SK-N-SH (cell line): ENCODE measurements at regions not wholly inside any gene's neighbourhood (a gene's known extent, or its start where the extent isn't known, plus 50 kb on each side); places are given as distances from the start of the nearest gene placed in this dataset.

Experiments used
- CTCF ChIA-PET: fragments of 300-600, 350-600 bp; formaldehyde crosslinking; extraction: SDS; loops from one replicate; lab custom pipeline; 2021; lab: Yijun Ruan, JAX
- POLR2A ChIA-PET: fragments of 350-600 bp; sonication (Branson Sonifier 250); formaldehyde crosslinking; extraction: SDS; loops from one replicate; lab custom pipeline; 2020; ENCODE audit warnings: antibody characterized with exemption, inconsistent platforms; lab: Yijun Ruan, JAX
- DNase-seq: peaks from one replicate; pipeline ENCODE4 v3.0.0; 2012
- H2AFZ ChIP-seq: fragments of 200-600 bp; sonication (generic); 2 replicates; pipeline ENCODE4 v1.8.1; 2016; ENCODE audit warnings: antibody characterized with exemption, mild to moderate bottlenecking, low read depth
- H3F3A ChIP-seq: fragments of 200-600 bp; sonication (generic); replicated peaks from 2 replicates; pipeline ENCODE3; 2016; ENCODE audit warnings: antibody characterized with exemption, mild to moderate bottlenecking; ENCODE audit not compliant: insufficient read depth
- H3K27ac ChIP-seq, 2 experiments: fragments of 200-500 bp in 1 of 2; fragments of 200-600 bp in 1 of 2; sonication (Bioruptor generic) in 1 of 2; sonication (generic), shearing (Covaris generic) in 1 of 2; 2 replicates each; pipeline versions ENCODE4 v1.5.1 to v1.6.1; 2014 to 2016; ENCODE audit warnings: low read depth in 2 of 2, inconsistent platforms in 1 of 2, low read length in 1 of 2, mild to moderate bottlenecking in 1 of 2, mixed read lengths in 1 of 2
- H3K27me3 ChIP-seq: fragments of 200-600 bp; sonication (generic), shearing (Covaris generic); 2 replicates; pipeline ENCODE4 v1.6.1; 2016; ENCODE audit warnings: mixed run types; ENCODE audit not compliant: insufficient read depth
- H3K36me3 ChIP-seq, 2 experiments: fragments of 200-500 bp in 1 of 2; fragments of 200-600 bp in 1 of 2; sonication (Bioruptor generic) in 1 of 2; sonication (generic) in 1 of 2; replicated peaks in 1 of 2; 2 replicates each; pipeline versions ENCODE3 to v1.5.1; 2014 to 2016; ENCODE audit warnings: low read length in 1 of 2, mild to moderate bottlenecking in 1 of 2; ENCODE audit not compliant: insufficient read depth in 2 of 2, control insufficient read depth in 1 of 2
- H3K4me1 ChIP-seq, 2 experiments: fragments of 200-500 bp in 1 of 2; fragments of 200-600 bp in 1 of 2; sonication (Bioruptor generic) in 1 of 2; sonication (generic), shearing (Covaris generic) in 1 of 2; 2 replicates each; pipeline versions ENCODE4 v1.5.1 to v1.6.1; 2014 to 2016; ENCODE audit warnings: low read depth in 1 of 2, low read length in 1 of 2, mixed run types in 1 of 2; ENCODE audit not compliant: insufficient read depth in 2 of 2, control insufficient read depth in 1 of 2
- H3K4me2 ChIP-seq: fragments of 200-600 bp; sonication (generic), shearing (Covaris generic); 2 replicates; pipeline ENCODE4 v1.6.1; 2017; ENCODE audit warnings: mixed run types
- H3K4me3 ChIP-seq, 2 experiments: fragments of 200-500 bp in 1 of 2; fragments of 200-600 bp in 1 of 2; sonication (Bioruptor generic) in 1 of 2; sonication (generic), shearing (Covaris generic) in 1 of 2; 2 replicates each; pipeline versions ENCODE4 v1.5.1 to v1.8.1; 2014 to 2016; ENCODE audit warnings: low read depth in 2 of 2, inconsistent platforms in 1 of 2, low read length in 1 of 2, mild to moderate bottlenecking in 1 of 2, mixed read lengths in 1 of 2, moderate library complexity in 1 of 2
- H3K79me2 ChIP-seq: fragments of 200-600 bp; sonication (generic); 2 replicates; pipeline ENCODE4 v1.8.1; 2017; ENCODE audit warnings: mild to moderate bottlenecking; ENCODE audit not compliant: insufficient read depth
- H3K9ac ChIP-seq: fragments of 200-600 bp; sonication (generic); 2 replicates; pipeline ENCODE4 v1.6.1; 2017; ENCODE audit warnings: mixed run types
- H3K9me2 ChIP-seq: fragments of 200-600 bp; sonication (generic); 2 replicates; pipeline ENCODE4 v1.6.1; 2017; ENCODE audit warnings: mixed run types
- H3K9me3 ChIP-seq: fragments of 200-600 bp; sonication (generic); 2 replicates; pipeline ENCODE4 v1.6.1; 2017; ENCODE audit warnings: mixed run types, mild to moderate bottlenecking, moderate library complexity
- H4K20me1 ChIP-seq: fragments of 200-600 bp; sonication (generic); 2 replicates; pipeline ENCODE4 v1.6.1; 2017; ENCODE audit warnings: mild to moderate bottlenecking, mixed run types; ENCODE audit not compliant: insufficient read depth
- CHD2 ChIP-seq: fragments of 150-350 bp; IDR thresholded peaks from 2 replicates; pipeline ENCODE4 v1.6.1; 2018; ENCODE audit warnings: low read length; ENCODE audit not compliant: partially characterized antibody
- EP300 ChIP-seq, 2 experiments: IDR thresholded peaks; 2 replicates each; pipeline versions ENCODE4 v1.4.0 to v1.6.1; 2012; ENCODE audit warnings: borderline replicate concordance in 1 of 2, low read depth in 1 of 2, low read length in 1 of 2
- EZH2phosphoT487 ChIP-seq: fragments of 200-600 bp; sonication (generic); IDR thresholded peaks from 2 replicates; pipeline ENCODE4 v1.6.1; 2017; ENCODE audit warnings: low read depth, mixed run types, mild to moderate bottlenecking, antibody characterized with exemption, moderate library complexity, borderline replicate concordance
- FOXJ3 ChIP-seq: sonication (generic); formaldehyde crosslinking; IDR thresholded peaks from 2 replicates; pipeline ENCODE4 v1.5.1; 2020; ENCODE audit warnings: mild to moderate bottlenecking, missing genetic modification reagents
- GABPA ChIP-seq: IDR thresholded peaks from 2 replicates; pipeline ENCODE4 v1.4.0; 2012; ENCODE audit warnings: low read depth, mild to moderate bottlenecking
- GATA2 ChIP-seq: sonication (generic); formaldehyde crosslinking; IDR thresholded peaks from 2 replicates; pipeline ENCODE4 v1.5.0; 2020; ENCODE audit warnings: mild to moderate bottlenecking, missing genetic modification reagents
- JUND ChIP-seq: IDR thresholded peaks from 2 replicates; pipeline ENCODE4 v1.4.0; 2012
- MXI1 ChIP-seq: IDR thresholded peaks from 2 replicates; pipeline ENCODE4 v1.6.1; 2012; ENCODE audit warnings: mild to moderate bottlenecking, low read depth, low read length, improper control_type of control experiment
- NFIC ChIP-seq: IDR thresholded peaks from 2 replicates; pipeline ENCODE4 v1.4.0; 2012; ENCODE audit warnings: borderline replicate concordance
- POLR2AphosphoS5 ChIP-seq: IDR thresholded peaks from 2 replicates; pipeline ENCODE4 v1.6.1; 2012; ENCODE audit warnings: low read depth, low read length
- RCOR1 ChIP-seq: fragments of 150-350 bp; IDR thresholded peaks from 2 replicates; pipeline ENCODE4 v1.6.1; 2017; ENCODE audit warnings: antibody characterized with exemption, low read length
- RXRA ChIP-seq: IDR thresholded peaks from 2 replicates; pipeline ENCODE4 v1.4.0; 2012; ENCODE audit warnings: low read depth, mild to moderate bottlenecking, borderline replicate concordance
- SIN3A ChIP-seq: IDR thresholded peaks from 2 replicates; pipeline ENCODE4 v1.6.1; 2012; ENCODE audit warnings: low read depth, mild to moderate bottlenecking, low read length, moderate library complexity, borderline replicate concordance
- TAF1 ChIP-seq: IDR thresholded peaks from 2 replicates; pipeline ENCODE4 v1.6.1; 2012; ENCODE audit warnings: low read depth, mild to moderate bottlenecking, low read length, moderate library complexity, borderline replicate concordance
- TCF12 ChIP-seq: IDR thresholded peaks from 2 replicates; pipeline ENCODE4 v1.4.0; 2012
- TEAD4 ChIP-seq: IDR thresholded peaks from 2 replicates; pipeline ENCODE4 v1.4.0; 2012; ENCODE audit warnings: mild to moderate bottlenecking, borderline replicate concordance; ENCODE audit not compliant: insufficient read depth
- WGBS: methylation state at CpG from one replicate; pipeline ENCODE4 v1.1.6; 2017; ENCODE audit warnings: low lambda C conversion rate; 5-methylcytosine and 5-hydroxymethylcytosine counted together
- TF ChIP-seq, protein P1 (sequence below): IDR thresholded peaks from 2 replicates; pipeline ENCODE4 v1.6.1; 2012; ENCODE audit warnings: mild to moderate bottlenecking, low read depth, low read length, moderate library complexity

DNA sequence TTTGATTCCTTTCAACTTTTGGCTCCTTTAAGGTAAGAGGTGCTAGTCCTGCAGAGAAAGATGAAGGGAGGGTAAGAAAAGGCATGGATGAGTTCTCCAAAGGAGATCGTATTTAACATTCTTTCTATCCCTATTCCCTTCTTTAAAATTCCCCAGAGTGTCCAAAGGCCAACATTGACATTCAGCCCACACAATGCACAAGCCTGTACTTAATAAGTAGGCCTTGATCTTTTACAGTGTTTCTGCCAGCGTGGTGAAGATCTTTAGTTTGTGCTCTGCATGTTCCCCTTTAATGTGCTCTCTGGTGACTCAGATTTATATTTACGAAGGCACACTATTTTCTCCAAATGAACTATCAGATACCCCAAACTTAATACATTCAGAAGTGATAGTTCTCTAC, 582.5 kb upstream of the RGS18 start (continued):
- TF ChIP-seq, protein P1, sequence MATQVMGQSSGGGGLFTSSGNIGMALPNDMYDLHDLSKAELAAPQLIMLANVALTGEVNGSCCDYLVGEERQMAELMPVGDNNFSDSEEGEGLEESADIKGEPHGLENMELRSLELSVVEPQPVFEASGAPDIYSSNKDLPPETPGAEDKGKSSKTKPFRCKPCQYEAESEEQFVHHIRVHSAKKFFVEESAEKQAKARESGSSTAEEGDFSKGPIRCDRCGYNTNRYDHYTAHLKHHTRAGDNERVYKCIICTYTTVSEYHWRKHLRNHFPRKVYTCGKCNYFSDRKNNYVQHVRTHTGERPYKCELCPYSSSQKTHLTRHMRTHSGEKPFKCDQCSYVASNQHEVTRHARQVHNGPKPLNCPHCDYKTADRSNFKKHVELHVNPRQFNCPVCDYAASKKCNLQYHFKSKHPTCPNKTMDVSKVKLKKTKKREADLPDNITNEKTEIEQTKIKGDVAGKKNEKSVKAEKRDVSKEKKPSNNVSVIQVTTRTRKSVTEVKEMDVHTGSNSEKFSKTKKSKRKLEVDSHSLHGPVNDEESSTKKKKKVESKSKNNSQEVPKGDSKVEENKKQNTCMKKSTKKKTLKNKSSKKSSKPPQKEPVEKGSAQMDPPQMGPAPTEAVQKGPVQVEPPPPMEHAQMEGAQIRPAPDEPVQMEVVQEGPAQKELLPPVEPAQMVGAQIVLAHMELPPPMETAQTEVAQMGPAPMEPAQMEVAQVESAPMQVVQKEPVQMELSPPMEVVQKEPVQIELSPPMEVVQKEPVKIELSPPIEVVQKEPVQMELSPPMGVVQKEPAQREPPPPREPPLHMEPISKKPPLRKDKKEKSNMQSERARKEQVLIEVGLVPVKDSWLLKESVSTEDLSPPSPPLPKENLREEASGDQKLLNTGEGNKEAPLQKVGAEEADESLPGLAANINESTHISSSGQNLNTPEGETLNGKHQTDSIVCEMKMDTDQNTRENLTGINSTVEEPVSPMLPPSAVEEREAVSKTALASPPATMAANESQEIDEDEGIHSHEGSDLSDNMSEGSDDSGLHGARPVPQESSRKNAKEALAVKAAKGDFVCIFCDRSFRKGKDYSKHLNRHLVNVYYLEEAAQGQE = no peak

DNA sequence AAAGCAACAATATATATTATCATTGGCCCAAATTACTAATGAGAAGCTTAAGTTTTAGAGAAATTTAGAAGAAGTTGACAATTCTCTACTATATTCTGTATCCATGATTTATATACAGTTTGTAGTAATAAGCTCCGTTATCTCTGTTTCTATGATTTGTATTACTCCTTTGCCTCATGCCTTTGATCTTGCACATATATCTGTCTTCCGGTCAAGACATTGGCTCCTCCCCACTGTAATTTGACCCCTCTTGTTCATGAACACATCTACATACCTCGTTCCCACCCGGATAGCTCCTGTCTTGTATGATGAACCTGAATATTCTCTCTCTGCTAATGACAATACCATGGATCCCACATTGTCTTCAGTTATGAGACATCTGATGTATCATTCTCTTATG, 581.0 kb upstream of the RGS18 start:
- ChIA-PET POLR2A (no interaction called here), CTCF (no interaction called here)
- no peaks in the 10 kb centered on the region for H3K36me3 ChIP-seq
- H3K27ac ChIP-seq = no peak overlapping the region
- no peaks in the 10 kb centered on the region for H3K79me2 ChIP-seq
- no peak overlapping the region for H3K9ac ChIP-seq
- H3K4me1 ChIP-seq = no peaks in the 10 kb centered on the region
- H4K20me1 ChIP-seq = no peaks in the 10 kb centered on the region
- no peaks in the 10 kb centered on the region for H3K9me2 ChIP-seq
- H3K4me3 ChIP-seq = no peak overlapping the region
- 0 out of 2 replicates have a peak, but pooled peaks cover 6% of the 10 kb centered on the region for H3K27me3 ChIP-seq
- 24% methylated on average over 4 of the region's 4 CpGs for WGBS
- no peak overlapping the region for H3K4me2 ChIP-seq
- no peak for TF ChIP-seq GABPA
- no peak for TF ChIP-seq NFIC
- TF ChIP-seq EP300 (IDR thresholded peaks at IDR 0.05; ENCODE audit: borderline replicate concordance in 1 of 2, low read depth in 1 of 2, low read length in 1 of 2) = no peak
- no peak for TF ChIP-seq TAF1
- no peak for TF ChIP-seq FOXJ3 (CRISPR knock-in tag)
- no peak for TF ChIP-seq RXRA
- no peak for TF ChIP-seq TEAD4
- no peak for TF ChIP-seq SIN3A
- TF ChIP-seq JUND = no peak
- TF ChIP-seq TCF12 = no peak
- TF ChIP-seq POLR2AphosphoS5 = no peak
- no peak for TF ChIP-seq EZH2phosphoT487
- TF ChIP-seq, all 33 proteins: peak for 0
- no peak for DNase-seq
- Histone ChIP-seq H3K9me3 (no peaks in the 10 kb centered on the region), H2AFZ (no peak overlapping the region), H3F3A (no peaks in the 10 kb centered on the region)

DNA sequence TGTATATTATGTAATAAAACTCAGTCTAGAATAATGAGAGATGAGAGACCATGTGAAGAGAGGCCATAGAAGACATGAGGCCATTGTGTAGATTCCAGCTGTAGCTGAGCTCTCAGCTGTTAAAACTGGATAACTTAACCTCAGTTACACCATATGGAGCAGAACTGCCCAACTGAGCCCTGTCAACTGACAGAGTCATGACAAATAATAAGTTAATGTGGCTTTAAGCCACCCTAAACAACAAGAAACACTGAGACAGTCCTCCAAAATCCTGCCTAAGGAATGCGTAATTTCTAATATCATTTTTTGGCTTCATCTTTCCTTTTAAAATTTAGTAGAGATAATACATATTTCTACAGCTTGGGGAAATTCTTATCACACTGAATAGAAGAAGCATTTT, 580.0 kb upstream of the RGS18 start:
- Histone ChIP-seq H3K9me3 (no peaks in the 10 kb centered on the region), H3K4me1 (no peaks in the 10 kb centered on the region), H3K27ac (no peak overlapping the region), H3F3A (no peaks in the 10 kb centered on the region), H3K36me3 (no peaks in the 10 kb centered on the region), H2AFZ (no peak overlapping the region), H3K79me2 (no peaks in the 10 kb centered on the region), H4K20me1 (no peaks in the 10 kb centered on the region), H3K27me3 (0 out of 2 replicates have a peak, but pooled peaks cover 6% of the 10 kb centered on the region), H3K9me2 (no peaks in the 10 kb centered on the region), H3K9ac (no peak overlapping the region), H3K4me3 (no peak overlapping the region), H3K4me2 (no peak overlapping the region)
- TF ChIP-seq CHD2 (no peak), MXI1 (no peak), SIN3A (no peak), EP300 (IDR thresholded peaks at IDR 0.05; ENCODE audit: borderline replicate concordance in 1 of 2, low read depth in 1 of 2, low read length in 1 of 2) (no peak), RCOR1 (no peak), GATA2 (no peak), FOXJ3 (CRISPR knock-in tag) (no peak)
- ChIA-PET POLR2A (no interaction called here), CTCF (no interaction called here)
- DNase-seq = no peak
- WGBS = 6% methylated on average over 1 of the region's 1 CpG
